Upper lobe of left lung (tissue), 6 donors: ENCODE measurements at regions not wholly inside any gene's neighbourhood (a gene's known extent, or its start where the extent isn't known, plus 50 kb on each side); places are given as distances from the start of the nearest gene placed in this dataset.
"Not testable (repeated sequence)": the region's sequence is repeated elsewhere in the genome, so short reads cannot be mapped to it uniquely, and the experiment has no call there.

ENCODE experiments used
- ATAC-seq, 2 donors: fragments of 200-7000 bp; cut with Tn5 transposase; one replicate each; pipeline ENCODE4 v1.9.1; 2022; ENCODE audit warnings: mild to moderate bottlenecking in 2 of 2, moderate library complexity in 2 of 2; ENCODE audit not compliant: low FRiP score in 2 of 2
- DNase-seq, 2 donors: peaks; one replicate each; pipeline ENCODE4 v3.0.0-alpha.2; 2019 to 2020
- H3K27ac ChIP-seq, 4 donors: fragments of 200-600 bp; sonication (generic); one replicate each; pipeline ENCODE4 v1.5.1; 2016 to 2019
- H3K27me3 ChIP-seq, 4 donors: fragments of 200-600 bp; sonication (generic); one replicate each; pipeline ENCODE4 v1.5.1; 2017 to 2019
- H3K36me3 ChIP-seq, 4 donors: fragments of 200-600 bp; sonication (generic); one replicate each; pipeline ENCODE4 v1.5.1; 2016 to 2019
- H3K4me1 ChIP-seq, 4 donors: fragments of 200-600 bp; sonication (generic); one replicate each; pipeline ENCODE4 v1.5.1; 2018 to 2019
- H3K4me3 ChIP-seq, 4 donors: fragments of 200-600 bp; sonication (generic); one replicate each; pipeline ENCODE4 v1.5.1; 2017 to 2019; ENCODE audit warnings: mild to moderate bottlenecking in 2 of 4, moderate library complexity in 1 of 4
- H3K9me3 ChIP-seq, 4 donors: fragments of 200-600 bp; sonication (generic); one replicate each; pipeline ENCODE4 v1.5.1; 2018 to 2019
- CTCF ChIP-seq, 6 experiments: fragments of 450-650 bp in 4 of 6; fragments of 200-600 bp in 2 of 6; sonication (generic) in 2 of 6; IDR thresholded peaks; one replicate each; pipeline ENCODE4 v1.5.1; 2016 to 2019; ENCODE audit warnings: antibody characterized with exemption in 6 of 6
- EP300 ChIP-seq, 4 donors: sonication (generic); formaldehyde crosslinking; IDR thresholded peaks; one replicate each; pipeline ENCODE4 v1.5.1; 2017; ENCODE audit warnings: antibody characterized with exemption in 4 of 4, control low read depth in 2 of 4
- POLR2A ChIP-seq, 4 donors: fragments of 450-650 bp; IDR thresholded peaks; one replicate each; pipeline ENCODE4 v1.5.1; 2016 to 2017; ENCODE audit warnings: antibody characterized with exemption in 4 of 4, mild to moderate bottlenecking in 2 of 4
- POLR2AphosphoS5 ChIP-seq, 2 donors: sonication (generic); formaldehyde crosslinking; IDR thresholded peaks; one replicate each; pipeline ENCODE4 v1.5.1; 2017; ENCODE audit warnings: antibody characterized with exemption in 2 of 2
- WGBS, 2 donors: methylation state at CpG; one replicate each; pipeline ENCODE4 v1.1.5; 2017 to 2018; 5-methylcytosine and 5-hydroxymethylcytosine counted together
- donor health status: DM: no; HTN: no; CAD: no; lungs with moderate emphysema.
- donor health status: DM: no; HTN: yes; CAD: no; lungs with severe emphysema.

GRCh38 chr15:87549296-87549695 is 707.2 kb downstream of the NTRK3 start:
- TF ChIP-seq POLR2A (IDR thresholded peaks at IDR 0.05), result no peak
- TF ChIP-seq EP300 (IDR thresholded peaks at IDR 0.05), result no peak
- TF ChIP-seq POLR2AphosphoS5 (IDR thresholded peaks at IDR 0.05), result no peak
- no peak for TF ChIP-seq CTCF (IDR thresholded peaks at IDR 0.05)
- H3K4me1 ChIP-seq, result no peaks in the 10 kb centered on the region
- no peak overlapping the region for H3K4me3 ChIP-seq
- no peaks in the 10 kb centered on the region for H3K27me3 ChIP-seq
- H3K9me3 ChIP-seq, result no peaks in the 10 kb centered on the region
- ATAC-seq (no peak), DNase-seq (no peak)
- no peak overlapping the region for H3K27ac ChIP-seq
- no peaks in the 10 kb centered on the region for H3K36me3 ChIP-seq

GRCh38 chr15:87548590-87548989 is 707.9 kb downstream of the NTRK3 start:
- not testable (repeated sequence) for H3K36me3 ChIP-seq, H3K27me3 ChIP-seq, H3K4me1 ChIP-seq, H3K9me3 ChIP-seq, H3K27ac ChIP-seq, ATAC-seq, DNase-seq, H3K4me3 ChIP-seq
- 88 to 93% methylated on average over 14 of the region's 14 CpGs for WGBS, 2 donors

GRCh38 chr15:87547470-87548181 is 708.9 kb downstream of the NTRK3 start:
- WGBS, 2 donors, result 59 to 65% methylated on average over 3 of the region's 3 CpGs
- Histone ChIP-seq H3K36me3 (no peaks in the 10 kb centered on the region), H3K4me3 (no peak overlapping the region), H3K27me3 (no peaks in the 10 kb centered on the region), H3K4me1 (no peaks in the 10 kb centered on the region), H3K9me3 (no peaks in the 10 kb centered on the region), H3K27ac (no peak overlapping the region)
- DNase-seq, result no peak
- no peak for TF ChIP-seq POLR2AphosphoS5 (IDR thresholded peaks at IDR 0.05)
- TF ChIP-seq EP300 (IDR thresholded peaks at IDR 0.05), result no peak
- no peak for TF ChIP-seq CTCF (IDR thresholded peaks at IDR 0.05)
- TF ChIP-seq POLR2A (IDR thresholded peaks at IDR 0.05), result no peak
- peak in 1 of 2 donors; percentile 73 for ATAC-seq

DNA sequence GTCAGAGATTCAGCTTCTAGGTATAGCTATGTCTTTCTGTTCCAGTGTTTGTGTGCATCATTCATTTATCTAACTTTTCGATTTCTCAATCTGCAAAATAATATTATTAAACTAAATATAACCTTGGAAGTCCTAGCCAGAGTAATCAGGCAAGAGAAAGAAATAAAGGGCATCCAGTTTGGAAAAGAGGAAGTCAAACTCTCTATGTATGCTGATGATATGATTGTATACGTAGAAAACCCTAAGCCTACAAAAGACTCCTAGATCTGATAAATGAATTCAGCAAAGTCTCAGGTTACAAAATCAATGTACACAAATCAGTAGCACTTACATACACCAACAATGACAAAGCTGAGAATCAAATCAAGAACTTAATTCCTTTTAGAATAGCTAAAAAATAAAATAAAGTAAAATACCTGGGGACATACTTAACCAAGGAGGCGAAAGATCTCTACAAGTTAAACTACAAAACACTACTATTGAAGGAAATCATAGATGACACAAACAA is 718.2 kb downstream of the NTRK3 start:
- 44 to 54% methylated on average over 3 of the region's 3 CpGs for WGBS, 2 donors
- no peak overlapping the region for H3K4me3 ChIP-seq
- H3K36me3 ChIP-seq, result no peaks in the 10 kb centered on the region
- H3K27me3 ChIP-seq, result no peaks in the 10 kb centered on the region
- no peaks in the 10 kb centered on the region for H3K4me1 ChIP-seq
- H3K9me3 ChIP-seq, result no peaks in the 10 kb centered on the region
- H3K27ac ChIP-seq, result no peak overlapping the region
- DNase-seq (no peak), ATAC-seq (no peak)
- no peak for TF ChIP-seq POLR2A (IDR thresholded peaks at IDR 0.05)
- TF ChIP-seq EP300 (IDR thresholded peaks at IDR 0.05), result no peak
- no peak for TF ChIP-seq CTCF (IDR thresholded peaks at IDR 0.05)
- no peak for TF ChIP-seq POLR2AphosphoS5 (IDR thresholded peaks at IDR 0.05)

- 78 to 85% methylated on average over 1 of the region's 1 CpG for WGBS, 2 donors
- TF ChIP-seq EP300 (IDR thresholded peaks at IDR 0.05) (no peak), POLR2AphosphoS5 (IDR thresholded peaks at IDR 0.05) (no peak), POLR2A (IDR thresholded peaks at IDR 0.05) (no peak), CTCF (IDR thresholded peaks at IDR 0.05) (no peak)
- H3K9me3 ChIP-seq, result no peaks in the 10 kb centered on the region
Observed at GRCh38 chr15:87537295-87537694, 719.2 kb downstream of the NTRK3 start.

DNA sequence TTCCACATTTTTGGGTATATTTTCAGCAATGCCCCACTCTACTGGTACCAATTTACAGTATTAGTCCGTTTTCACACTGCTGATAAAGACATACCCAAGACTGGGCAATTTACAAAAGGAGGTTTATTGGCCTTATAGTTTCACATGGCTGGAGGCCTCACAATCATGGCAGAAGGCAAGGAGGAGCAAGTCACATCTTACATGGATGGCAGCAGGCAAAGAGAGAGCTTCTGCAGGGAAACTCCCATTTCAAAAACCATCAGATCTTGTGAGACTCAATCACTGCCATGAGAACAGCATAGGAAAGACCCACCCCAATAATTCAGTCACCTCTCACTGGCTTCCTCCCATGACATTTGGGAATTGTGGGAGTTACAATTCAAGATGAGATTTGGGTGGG is 722.9 kb downstream of the NTRK3 start:
- 36 to 56% methylated on average over 1 of the region's 1 CpG for WGBS, 2 donors
- not testable (repeated sequence) for H3K4me1 ChIP-seq, H3K4me3 ChIP-seq, ATAC-seq, H3K27ac ChIP-seq, H3K9me3 ChIP-seq, H3K27me3 ChIP-seq, DNase-seq, H3K36me3 ChIP-seq

More at GRCh38 chr15:87537295-87537694, 719.2 kb downstream of the NTRK3 start:
- H3K4me3 ChIP-seq, result no peak overlapping the region
- no peak for ATAC-seq
- no peaks in the 10 kb centered on the region for H3K36me3 ChIP-seq
- no peak overlapping the region for H3K27ac ChIP-seq
- no peak for DNase-seq
- no peaks in the 10 kb centered on the region for H3K27me3 ChIP-seq
- no peaks in the 10 kb centered on the region for H3K4me1 ChIP-seq
